Mucosa of descending colon (tissue), 3 donors: ENCODE measurements at regions not wholly inside any gene's neighbourhood (a gene's known extent, or its start where the extent isn't known, plus 50 kb on each side); places are given as distances from the start of the nearest gene placed in this dataset.
"Not testable (repeated sequence)": the region's sequence is repeated elsewhere in the genome, so short reads cannot be mapped to it uniquely, and the experiment has no call there.

Experiments
- ATAC-seq: fragments of 200-7000 bp; cut with Tn5 transposase; one replicate; pipeline ENCODE4 v1.9.1; 2020; ENCODE audit warnings: mild to moderate bottlenecking, moderate library complexity
- DNase-seq, 3 donors: peaks; one replicate each; pipeline ENCODE4 v3.0.0-alpha.2; 2020
- H3K36me3 ChIP-seq: fragments of 200-600 bp; one replicate; pipeline ENCODE4 v1.8.0; 2021; ENCODE audit warnings: low read depth, mild to moderate bottlenecking
- H3K4me1 ChIP-seq: fragments of 200-600 bp; one replicate; pipeline ENCODE4 v1.8.0; 2021; ENCODE audit warnings: low read depth, mild to moderate bottlenecking
- H3K4me3 ChIP-seq: fragments of 200-600 bp; one replicate; pipeline ENCODE4 v1.8.0; 2021; ENCODE audit warnings: mild to moderate bottlenecking
- H3K9me3 ChIP-seq: fragments of 200-600 bp; one replicate; pipeline ENCODE4 v1.8.0; 2021; ENCODE audit warnings: mild to moderate bottlenecking
- intact Hi-C, 2 donors: fragments of 100-400 bp; cut with DNase I in 1 of 2; cut with micrococcal nuclease in 1 of 2; formaldehyde crosslinking; loops; one replicate each; pipeline versions ENCODE4 v1.11.0 to v1.11.1; 2022; cut with DNase I, micrococcal nuclease
- TF ChIP-seq, protein P1 (sequence below): fragments of 200-600 bp; IDR thresholded peaks from one replicate; pipeline ENCODE4 v1.8.0; 2022; ENCODE audit warnings: antibody characterized with exemption, mild to moderate bottlenecking
- donor health status: DM: no; HTN: no; CAD: no; lungs with moderate emphysema.
- donor health status: DM: no; HTN: no; CAD: no.
- donor health status: DM: no; HTN: yes; CAD: no.

DNA sequence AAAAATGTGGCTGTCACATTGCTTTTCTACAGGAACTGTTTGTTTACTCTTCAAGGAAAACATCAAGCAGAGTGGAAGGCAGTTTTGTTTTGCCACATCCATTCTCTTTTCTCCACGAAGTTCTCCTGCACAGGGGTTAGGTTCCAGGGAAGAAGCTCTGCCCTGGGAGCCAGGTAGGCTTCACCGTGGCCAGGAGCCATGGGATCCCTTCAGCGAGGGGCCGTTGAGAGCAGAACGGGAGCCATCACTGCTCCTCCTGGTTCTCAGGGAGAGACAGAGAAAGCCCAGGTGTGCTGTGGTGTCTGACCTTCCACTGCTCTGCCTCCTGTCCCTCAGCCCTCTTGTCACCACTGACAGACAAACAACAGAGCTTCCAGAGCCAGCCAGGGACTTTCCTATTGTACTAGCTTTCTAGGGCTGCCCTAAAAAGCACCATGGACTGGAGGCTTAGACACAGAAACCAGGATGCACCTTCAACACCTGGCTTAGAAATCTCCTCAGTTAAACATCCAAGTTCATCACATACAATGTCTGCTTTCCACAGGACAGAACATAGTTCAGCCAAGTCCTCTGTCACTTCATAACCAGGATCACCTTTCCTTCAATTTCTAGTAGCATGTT is 75.6 kb upstream of the SLC22A23 start:
- TF ChIP-seq, protein P1, sequence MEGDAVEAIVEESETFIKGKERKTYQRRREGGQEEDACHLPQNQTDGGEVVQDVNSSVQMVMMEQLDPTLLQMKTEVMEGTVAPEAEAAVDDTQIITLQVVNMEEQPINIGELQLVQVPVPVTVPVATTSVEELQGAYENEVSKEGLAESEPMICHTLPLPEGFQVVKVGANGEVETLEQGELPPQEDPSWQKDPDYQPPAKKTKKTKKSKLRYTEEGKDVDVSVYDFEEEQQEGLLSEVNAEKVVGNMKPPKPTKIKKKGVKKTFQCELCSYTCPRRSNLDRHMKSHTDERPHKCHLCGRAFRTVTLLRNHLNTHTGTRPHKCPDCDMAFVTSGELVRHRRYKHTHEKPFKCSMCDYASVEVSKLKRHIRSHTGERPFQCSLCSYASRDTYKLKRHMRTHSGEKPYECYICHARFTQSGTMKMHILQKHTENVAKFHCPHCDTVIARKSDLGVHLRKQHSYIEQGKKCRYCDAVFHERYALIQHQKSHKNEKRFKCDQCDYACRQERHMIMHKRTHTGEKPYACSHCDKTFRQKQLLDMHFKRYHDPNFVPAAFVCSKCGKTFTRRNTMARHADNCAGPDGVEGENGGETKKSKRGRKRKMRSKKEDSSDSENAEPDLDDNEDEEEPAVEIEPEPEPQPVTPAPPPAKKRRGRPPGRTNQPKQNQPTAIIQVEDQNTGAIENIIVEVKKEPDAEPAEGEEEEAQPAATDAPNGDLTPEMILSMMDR = no peak
- DNase-seq = no peak
- no peak for ATAC-seq

DNA sequence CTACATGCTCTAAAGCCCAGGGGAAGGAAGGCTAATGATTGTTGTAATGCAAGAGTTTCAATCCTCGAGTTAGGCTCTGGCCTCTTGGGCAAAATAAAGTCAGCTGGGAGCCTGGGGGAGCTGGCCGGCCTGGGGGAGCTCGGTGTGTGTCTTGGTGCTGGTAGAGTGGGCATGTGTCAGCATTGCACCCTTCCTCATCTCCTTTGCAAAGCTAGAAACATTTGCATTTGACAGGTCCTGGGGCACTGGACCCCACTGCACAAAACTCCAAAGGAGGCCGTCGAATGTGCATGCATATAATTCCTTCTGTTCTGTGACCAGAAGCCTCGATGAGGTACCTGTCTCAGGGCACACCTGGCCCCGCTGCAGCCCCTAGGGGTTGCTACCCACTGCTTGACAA is 74.6 kb upstream of the SLC22A23 start:
- peaks cover 12% of the 10 kb centered on the region for H3K4me1 ChIP-seq
- no peak for DNase-seq
- H3K4me3 ChIP-seq = no peak overlapping the region
- intact Hi-C loops = no loop called here
- TF ChIP-seq, protein P1 = no peak
- no peaks in the 10 kb centered on the region for H3K36me3 ChIP-seq
- no peaks in the 10 kb centered on the region for H3K9me3 ChIP-seq
- no peak for ATAC-seq

More for the DNA sequence above, 75.6 kb upstream of the SLC22A23 start:
- intact Hi-C loops = no loop called here
- Histone ChIP-seq H3K4me1 (peaks cover 12% of the 10 kb centered on the region), H3K36me3 (no peaks in the 10 kb centered on the region), H3K4me3 (no peak overlapping the region), H3K9me3 (no peaks in the 10 kb centered on the region)

DNA sequence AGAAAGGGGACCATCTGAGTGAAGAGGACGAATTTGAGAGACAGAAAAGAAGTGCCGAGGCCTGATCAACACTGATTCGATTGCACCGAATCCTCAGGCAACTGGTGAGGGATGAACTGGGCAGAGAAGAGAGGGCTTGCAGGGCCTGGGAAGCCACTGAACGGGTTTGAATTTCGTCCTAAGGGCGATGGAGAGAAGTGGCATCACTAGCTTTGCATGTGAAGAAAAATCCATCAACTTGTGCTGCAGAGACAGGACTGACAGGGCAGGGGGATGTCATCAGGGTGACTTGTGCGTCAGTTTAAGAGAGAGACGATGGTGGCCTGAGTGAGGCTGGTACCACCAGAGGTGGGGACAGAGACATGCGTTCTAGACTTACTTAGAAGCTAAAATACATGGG is 73.7 kb upstream of the SLC22A23 start:
- DNase-seq (no peak), ATAC-seq (no peak)
- Histone ChIP-seq H3K9me3 (no peaks in the 10 kb centered on the region), H3K4me1 (peaks cover 12% of the 10 kb centered on the region), H3K4me3 (no peak overlapping the region), H3K36me3 (no peaks in the 10 kb centered on the region)
- intact Hi-C loops = no loop called here
- TF ChIP-seq, protein P1 = no peak

DNA sequence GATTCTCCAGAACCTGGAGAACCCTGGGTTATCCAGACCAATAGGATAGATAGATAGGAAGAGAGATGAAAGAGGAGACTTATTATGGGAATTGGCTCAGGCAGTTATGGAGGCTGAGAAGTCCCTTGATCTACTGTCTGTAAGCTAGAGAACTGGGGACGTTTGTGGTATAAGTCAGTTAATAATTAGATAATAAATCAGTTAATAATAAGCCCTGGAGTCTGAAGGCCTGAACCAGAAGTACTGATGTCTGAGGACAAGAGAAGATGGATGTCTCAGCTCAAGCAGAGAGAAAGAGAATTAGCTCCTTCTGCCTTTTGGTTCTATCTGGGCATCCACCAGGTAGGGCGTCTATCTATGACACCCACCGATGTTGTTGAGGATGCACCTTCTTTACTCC is 72.9 kb upstream of the SLC22A23 start:
- H3K9me3 ChIP-seq = no peaks in the 10 kb centered on the region
- TF ChIP-seq, protein P1 = no peak
- intact Hi-C loops = no loop called here
- H3K36me3 ChIP-seq = no peaks in the 10 kb centered on the region
- H3K4me3 ChIP-seq = no peak overlapping the region
- H3K4me1 ChIP-seq = peaks cover 12% of the 10 kb centered on the region
- ATAC-seq (no peak), DNase-seq (no peak)

DNA sequence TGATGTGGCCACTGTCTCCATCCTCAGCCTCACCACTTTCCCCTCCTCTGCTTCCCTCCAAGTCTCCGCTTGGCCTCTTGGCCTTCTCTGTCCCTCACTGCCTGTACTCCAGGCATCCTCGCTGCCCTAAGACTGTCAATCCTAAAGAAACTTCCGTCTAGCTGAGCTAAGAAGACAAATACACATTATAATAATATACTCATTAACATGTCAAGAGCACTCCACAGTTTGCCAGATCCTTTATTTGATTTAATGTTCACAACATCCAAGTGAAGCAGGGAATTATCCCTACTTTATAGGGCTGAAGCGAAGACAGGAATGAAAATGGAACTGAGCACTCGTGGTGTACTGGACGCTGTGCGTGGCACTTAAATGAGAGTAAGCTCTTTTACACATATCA is 72.4 kb upstream of the SLC22A23 start:
- Histone ChIP-seq H3K4me3 (no peak overlapping the region), H3K9me3 (no peaks in the 10 kb centered on the region), H3K4me1 (peaks cover 12% of the 10 kb centered on the region), H3K36me3 (no peaks in the 10 kb centered on the region)
- intact Hi-C loops = no loop called here
- TF ChIP-seq, protein P1 = no peak
- no peak for ATAC-seq
- no peak for DNase-seq

DNA sequence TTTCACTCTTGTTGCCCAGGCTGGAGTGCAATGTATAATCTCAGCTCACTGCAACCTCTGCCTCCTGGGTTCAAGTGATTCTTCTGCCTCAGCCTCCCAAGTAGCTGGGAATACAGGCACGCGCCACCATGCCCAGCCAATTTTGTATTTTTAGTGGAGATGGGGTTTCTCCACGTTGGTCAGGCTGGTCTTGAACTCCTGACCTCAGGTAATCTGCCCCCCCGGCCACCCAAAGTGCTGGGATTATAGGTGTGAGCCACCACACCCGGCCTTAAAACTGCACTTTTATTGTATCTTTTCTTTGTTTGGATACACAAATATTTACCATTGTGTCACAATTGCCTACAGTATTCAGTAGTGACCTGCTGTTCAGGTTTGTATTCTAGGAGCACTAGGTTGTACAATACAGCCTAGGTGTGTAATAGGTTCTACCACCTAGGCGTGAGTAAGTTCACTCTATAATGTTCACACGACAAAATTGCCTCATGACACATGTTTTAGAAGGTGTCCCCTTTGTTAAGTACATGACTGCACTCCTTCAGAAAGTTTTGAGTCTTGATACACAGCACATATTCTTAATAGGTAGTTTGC is 71.3 kb upstream of the SLC22A23 start:
- peak; percentile 88 for ATAC-seq

More for the DNA sequence above, 71.3 kb upstream of the SLC22A23 start:
- intact Hi-C loops, H3K4me3 ChIP-seq, H3K36me3 ChIP-seq, H3K9me3 ChIP-seq: not testable (repeated sequence)
- peaks cover 12% of the 10 kb centered on the region for H3K4me1 ChIP-seq
- peak in 2 of 3 donors; percentile 55 to 71 for DNase-seq
